Hepatocyte (in vitro differentiated cells): ENCODE measurements at regions not wholly inside any gene's neighbourhood (a gene's known extent, or its start where the extent isn't known, plus 50 kb on each side); places are given as distances from the start of the nearest gene placed in this dataset.

Source experiments
- DNase-seq: peaks from one replicate; pipeline ENCODE4 v3.0.0-alpha.2; 2016; ENCODE audit warnings: low spot score
- H2AFZ ChIP-seq: fragments of 200-600 bp; sonication (generic); 2 replicates; pipeline ENCODE4 v1.6.0; 2016; ENCODE audit warnings: antibody characterized with exemption, mild to moderate bottlenecking
- H3K27ac ChIP-seq: fragments of 200-600 bp; sonication (generic); 2 replicates; pipeline ENCODE4 v1.5.1; 2016; ENCODE audit warnings: mild to moderate bottlenecking
- H3K27me3 ChIP-seq: fragments of 200-600 bp; sonication (generic); 2 replicates; pipeline ENCODE4 v1.6.1; 2016
- H3K36me3 ChIP-seq: fragments of 200-600 bp; sonication (generic); replicated peaks from 2 replicates; pipeline ENCODE4 v1.5.1; 2016; ENCODE audit warnings: low read depth; ENCODE audit not compliant: insufficient read depth
- H3K4me1 ChIP-seq: fragments of 200-600 bp; sonication (generic); 2 replicates; pipeline ENCODE4 v1.5.1; 2016; ENCODE audit warnings: mild to moderate bottlenecking, moderate library complexity; ENCODE audit not compliant: insufficient read depth
- H3K4me2 ChIP-seq: fragments of 200-600 bp; sonication (generic); 2 replicates; pipeline ENCODE4 v1.6.0; 2016
- H3K4me3 ChIP-seq: fragments of 200-600 bp; sonication (generic); 2 replicates; pipeline ENCODE4 v1.5.1; 2016; ENCODE audit warnings: mild to moderate bottlenecking
- H3K79me2 ChIP-seq: fragments of 200-600 bp; sonication (generic); 2 replicates; pipeline ENCODE4 v1.6.0; 2017; ENCODE audit warnings: mild to moderate bottlenecking
- H3K9me2 ChIP-seq: fragments of 200-600 bp; sonication (generic); replicated peaks from 2 replicates; pipeline ENCODE4 v1.6.0; 2017; ENCODE audit warnings: mild to moderate bottlenecking; ENCODE audit not compliant: insufficient read depth
- H3K9me3 ChIP-seq: fragments of 200-600 bp; sonication (generic); 2 replicates; pipeline ENCODE4 v1.5.1; 2016; ENCODE audit warnings: low read depth, mild to moderate bottlenecking
- H4K20me1 ChIP-seq: fragments of 200-600 bp; sonication (generic); 2 replicates; pipeline ENCODE4 v1.6.0; 2016; ENCODE audit warnings: mild to moderate bottlenecking; ENCODE audit not compliant: insufficient read depth, poor library complexity, severe bottlenecking
- CTCF ChIP-seq: fragments of 200-600 bp; sonication (generic); IDR thresholded peaks from 2 replicates; pipeline ENCODE4 v1.5.1; 2016; ENCODE audit warnings: antibody characterized with exemption, mild to moderate bottlenecking; ENCODE audit not compliant: poor library complexity
- EZH2 ChIP-seq: fragments of 200-600 bp; sonication (generic); IDR thresholded peaks from 2 replicates; pipeline ENCODE4 v1.6.1; 2016; ENCODE audit warnings: antibody characterized with exemption, mild to moderate bottlenecking, borderline replicate concordance
- EZH2phosphoT487 ChIP-seq: fragments of 200-600 bp; sonication (generic); IDR thresholded peaks from one replicate; pipeline ENCODE4 v1.6.1; 2018; ENCODE audit warnings: antibody characterized with exemption, mild to moderate bottlenecking, low read depth, moderate library complexity; ENCODE audit not compliant: unreplicated experiment, severe bottlenecking
- WGBS: methylation state at CpG from one replicate; pipeline ENCODE4 v1.1.6; 2016; ENCODE audit warnings: low lambda C conversion rate; ENCODE audit errors: missing lambda C conversion rate; 5-methylcytosine and 5-hydroxymethylcytosine counted together

- no peak overlapping the region for H3K4me3 ChIP-seq
- H3K36me3 ChIP-seq = no peaks in the 10 kb centered on the region
- no peak overlapping the region for H3K27ac ChIP-seq
- no peaks in the 10 kb centered on the region for H3K79me2 ChIP-seq
- 42% methylated on average over 3 of the region's 3 CpGs for WGBS
- H3K27me3 ChIP-seq = no peaks in the 10 kb centered on the region
- TF ChIP-seq EZH2 (no peak), EZH2phosphoT487 (no peak), CTCF (no peak)
- no peaks in the 10 kb centered on the region for H3K4me1 ChIP-seq
- H3K4me2 ChIP-seq = no peak overlapping the region
- H3K9me3 ChIP-seq = no peaks in the 10 kb centered on the region
- DNase-seq = no peak
- no peaks in the 10 kb centered on the region for H3K9me2 ChIP-seq
- no peaks in the 10 kb centered on the region for H4K20me1 ChIP-seq
- H2AFZ ChIP-seq = no peak overlapping the region
These were observed 136.8 kb upstream of the CES5A start for GRCh38 chr16:56011808-56012481.

- Histone ChIP-seq H2AFZ (no peak overlapping the region), H3K9me3 (no peaks in the 10 kb centered on the region), H3K4me2 (no peak overlapping the region), H3K36me3 (no peaks in the 10 kb centered on the region), H3K4me3 (no peak overlapping the region), H3K9me2 (no peaks in the 10 kb centered on the region), H3K27me3 (no peaks in the 10 kb centered on the region), H3K79me2 (no peaks in the 10 kb centered on the region), H3K4me1 (no peaks in the 10 kb centered on the region), H3K27ac (no peak overlapping the region), H4K20me1 (no peaks in the 10 kb centered on the region)
- no peak for TF ChIP-seq EZH2
- TF ChIP-seq EZH2phosphoT487 = no peak
- TF ChIP-seq CTCF = no peak
- WGBS = 23% methylated on average over 1 of the region's 1 CpG
- no peak for DNase-seq
These were observed 130.8 kb upstream of the CES5A start for GRCh38 chr16:56005958-56006357.

GRCh38 chr16:55999683-56000082 is 124.5 kb upstream of the CES5A start:
- no peaks in the 10 kb centered on the region for H3K36me3 ChIP-seq
- no peak overlapping the region for H2AFZ ChIP-seq
- H3K27ac ChIP-seq = no peak overlapping the region
- 32% methylated on average over 1 of the region's 1 CpG for WGBS
- no peaks in the 10 kb centered on the region for H4K20me1 ChIP-seq
- H3K27me3 ChIP-seq = no peaks in the 10 kb centered on the region
- no peak overlapping the region for H3K4me2 ChIP-seq
- TF ChIP-seq EZH2 (no peak), EZH2phosphoT487 (no peak), CTCF (no peak)
- no peaks in the 10 kb centered on the region for H3K9me3 ChIP-seq
- no peaks in the 10 kb centered on the region for H3K4me1 ChIP-seq
- no peak for DNase-seq
- no peak overlapping the region for H3K4me3 ChIP-seq
- H3K79me2 ChIP-seq = no peaks in the 10 kb centered on the region
- H3K9me2 ChIP-seq = no peaks in the 10 kb centered on the region

GRCh38 chr16:55993088-55993487 is 117.9 kb upstream of the CES5A start:
- 90% methylated on average over 3 of the region's 3 CpGs for WGBS
- DNase-seq = no peak
- H3K27ac ChIP-seq = no peak overlapping the region
- no peaks in the 10 kb centered on the region for H3K9me3 ChIP-seq
- TF ChIP-seq EZH2 (no peak), EZH2phosphoT487 (no peak), CTCF (no peak)
- no peaks in the 10 kb centered on the region for H3K9me2 ChIP-seq
- H3K4me1 ChIP-seq = no peaks in the 10 kb centered on the region
- H3K4me2 ChIP-seq = no peak overlapping the region
- H3K36me3 ChIP-seq = no peaks in the 10 kb centered on the region
- H3K79me2 ChIP-seq = no peaks in the 10 kb centered on the region
- H3K27me3 ChIP-seq = no peaks in the 10 kb centered on the region
- no peak overlapping the region for H3K4me3 ChIP-seq
- H2AFZ ChIP-seq = no peak overlapping the region
- H4K20me1 ChIP-seq = no peaks in the 10 kb centered on the region
